ENCODE measurements at regions not wholly inside any gene's neighbourhood (a gene's known extent, or its start where the extent isn't known, plus 50 kb on each side); places are given as distances from the start of the nearest gene placed in this dataset.

DNA sequence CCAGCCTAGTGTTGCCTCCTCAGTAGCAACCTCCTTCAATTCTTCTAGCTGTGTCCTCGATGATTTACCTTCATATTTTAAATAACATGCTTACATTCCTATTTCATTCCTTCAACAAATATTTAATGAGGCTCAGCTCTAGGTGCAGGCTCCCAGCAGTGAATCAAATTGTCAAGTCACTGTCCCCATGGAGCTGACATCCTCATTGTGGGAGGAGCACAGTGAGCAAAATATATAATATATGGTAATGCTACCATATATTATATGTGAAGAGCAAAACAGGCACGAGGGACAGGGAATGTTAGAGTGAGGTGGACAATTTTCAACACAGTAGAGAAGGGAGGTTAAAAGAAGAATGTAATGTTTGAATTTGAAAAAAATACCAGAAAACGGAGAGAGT lies 869.1 kb downstream of the SLC4A3 start:
- no peak for DNase-seq (ENCODE audit: low read depth)

DNA sequence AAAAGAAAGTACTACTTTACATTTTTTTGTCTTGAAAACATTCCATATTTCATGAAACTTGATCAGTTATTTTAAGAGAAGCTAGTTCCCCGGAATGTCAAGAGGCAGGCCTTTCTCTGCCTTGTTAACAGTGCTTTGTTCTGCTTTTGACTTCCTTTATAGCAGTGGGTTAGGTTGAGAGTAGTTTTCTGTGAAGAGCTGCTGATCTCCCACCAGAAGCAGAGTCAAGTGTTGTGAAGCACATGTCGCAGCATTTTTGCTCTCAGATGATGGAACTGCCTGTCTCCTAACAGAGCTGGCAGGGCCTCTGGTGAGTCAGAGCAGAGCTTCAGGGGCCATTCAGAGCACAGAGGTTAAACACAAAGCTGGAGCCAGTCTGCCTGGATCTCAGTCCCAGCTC lies 871.8 kb downstream of the SLC4A3 start:
- no peak for DNase-seq (ENCODE audit: low read depth)

- no peak for DNase-seq (ENCODE audit: low read depth)
Observed at GRCh38 chr2:220502539-220502938, 875.1 kb downstream of the SLC4A3 start.

GRCh38 chr2:220503431-220503830 lies 876.0 kb downstream of the SLC4A3 start:
- DNase-seq (ENCODE audit: low read depth): no peak

- DNase-seq (ENCODE audit: low read depth): no peak
Observed at GRCh38 chr2:220504938-220505503, 877.6 kb downstream of the SLC4A3 start.

- no peak for DNase-seq (ENCODE audit: low read depth)
Observed at GRCh38 chr2:220506466-220506865, 879.0 kb downstream of the SLC4A3 start.

GRCh38 chr2:220509096-220509757 lies 881.8 kb downstream of the SLC4A3 start:
- no peak for DNase-seq (ENCODE audit: low read depth)

GRCh38 chr2:220509966-220510365 lies 882.5 kb downstream of the SLC4A3 start:
- no peak for DNase-seq (ENCODE audit: low read depth)

DNA sequence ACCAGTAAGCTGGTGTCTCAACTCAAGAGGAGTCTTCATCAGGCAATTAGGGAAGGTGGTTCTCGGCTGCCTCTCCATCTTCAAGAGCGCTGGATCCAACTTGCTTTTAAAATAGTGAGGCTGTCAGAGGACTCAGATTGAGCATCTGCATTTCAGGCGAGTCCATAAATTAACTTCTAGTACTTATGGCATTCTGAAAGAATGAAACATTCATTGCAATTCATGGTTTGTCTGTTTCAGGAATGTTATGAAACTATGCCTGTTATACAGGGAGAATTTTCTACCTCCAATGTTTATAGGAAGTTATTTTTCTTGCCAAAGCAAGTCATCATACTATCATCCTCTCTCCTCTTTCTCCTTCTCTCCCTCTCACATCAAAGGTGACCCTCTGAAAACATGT lies 883.2 kb downstream of the SLC4A3 start:
- DNase-seq (ENCODE audit: low read depth): no peak

GRCh38 chr2:220512419-220512818 lies 885.0 kb downstream of the SLC4A3 start:
- DNase-seq (ENCODE audit: low read depth): no peak

GRCh38 chr2:220513573-220514288 lies 886.3 kb downstream of the SLC4A3 start:
- no peak for DNase-seq (ENCODE audit: low read depth)

DNA sequence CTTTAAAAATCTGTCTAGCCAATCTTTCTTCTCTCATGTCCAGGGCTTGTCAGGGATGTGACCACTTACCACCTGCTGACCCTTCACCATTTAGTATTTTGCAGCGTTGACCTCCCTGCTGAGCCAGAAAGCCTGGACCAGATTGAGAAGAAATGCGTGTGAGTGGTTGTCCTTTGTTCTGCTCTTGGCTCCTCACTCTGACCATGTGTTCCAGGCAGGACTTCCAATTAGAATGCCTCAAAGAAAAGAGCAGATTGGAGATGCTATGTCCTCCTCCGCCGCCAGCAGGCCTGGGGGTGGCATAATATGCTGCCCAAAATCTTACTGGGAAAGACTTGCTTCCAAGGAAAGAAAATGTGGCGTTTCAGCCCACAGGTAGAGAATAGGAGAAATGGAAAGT lies 894.1 kb downstream of the SLC4A3 start:
- no peak for DNase-seq (ENCODE audit: low read depth)

DNA sequence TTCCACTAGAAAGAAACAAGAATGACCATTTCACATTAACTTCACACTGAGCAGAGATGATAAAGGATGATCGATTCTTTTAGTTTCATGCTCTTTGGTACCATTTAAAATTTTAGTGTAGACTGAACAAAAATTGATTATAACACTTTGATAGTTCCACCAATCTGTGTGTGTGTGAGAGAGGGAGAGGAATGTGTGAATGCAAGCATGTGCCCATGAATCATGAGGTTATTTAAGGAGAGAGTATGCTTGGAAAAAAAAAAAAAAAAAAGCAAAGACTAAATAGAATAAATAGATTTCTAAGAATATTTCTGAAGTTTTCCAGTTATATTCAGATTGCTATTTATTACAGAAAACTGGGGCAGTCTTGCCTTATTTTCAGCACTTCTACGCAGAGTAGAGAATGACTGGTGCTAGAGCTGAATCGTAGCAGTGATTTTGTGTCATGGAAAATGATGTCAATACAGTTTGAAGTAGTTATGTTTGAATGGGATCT lies 900.8 kb downstream of the SLC4A3 start:
- DNase-seq (ENCODE audit: low read depth): no peak

- DNase-seq (ENCODE audit: low read depth): no peak
Observed at GRCh38 chr2:220531216-220531615, 903.8 kb downstream of the SLC4A3 start.

DNA sequence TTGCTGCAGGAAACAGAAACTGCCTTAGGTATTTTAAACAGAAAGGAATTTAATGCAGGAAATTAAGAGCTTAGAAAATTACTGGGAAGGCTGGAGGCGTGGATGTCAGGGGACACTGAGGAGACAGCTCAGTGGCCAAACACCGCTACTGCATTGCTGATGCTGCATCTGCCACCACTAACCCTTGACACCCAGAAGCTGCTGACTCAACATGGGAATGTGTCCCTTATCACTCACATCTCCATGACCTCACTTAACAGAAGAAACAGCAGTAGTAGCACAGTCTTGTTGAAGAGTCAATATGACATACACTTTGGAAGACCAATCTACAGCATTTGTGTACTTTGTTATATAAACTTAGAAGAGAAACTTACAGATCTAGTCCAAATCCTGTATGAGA lies 906.1 kb downstream of the SLC4A3 start:
- no peak for DNase-seq (ENCODE audit: low read depth)

- no peak for DNase-seq (ENCODE audit: low read depth)
Observed at GRCh38 chr2:220539481-220539880, 912.1 kb downstream of the SLC4A3 start.

DNA sequence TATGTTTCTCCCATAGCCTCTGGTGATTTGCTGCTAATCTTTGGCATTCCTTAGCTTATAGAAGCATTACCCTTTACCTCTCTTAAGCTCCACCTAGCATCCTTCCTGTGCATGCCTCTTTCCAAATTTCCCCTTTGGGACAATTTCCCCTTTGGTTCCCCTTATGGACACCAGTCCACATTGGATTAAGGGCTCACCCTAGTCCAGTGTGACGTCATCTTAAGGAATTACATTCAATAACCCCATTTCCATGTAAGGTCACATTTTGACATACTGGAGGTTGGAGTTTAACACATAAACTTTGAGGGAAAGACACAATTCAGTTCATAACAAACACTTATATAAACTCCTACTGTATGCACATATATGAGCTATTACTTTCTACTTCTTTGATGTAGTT lies 916.6 kb downstream of the SLC4A3 start:
- no peak for DNase-seq (ENCODE audit: low read depth)

DNA sequence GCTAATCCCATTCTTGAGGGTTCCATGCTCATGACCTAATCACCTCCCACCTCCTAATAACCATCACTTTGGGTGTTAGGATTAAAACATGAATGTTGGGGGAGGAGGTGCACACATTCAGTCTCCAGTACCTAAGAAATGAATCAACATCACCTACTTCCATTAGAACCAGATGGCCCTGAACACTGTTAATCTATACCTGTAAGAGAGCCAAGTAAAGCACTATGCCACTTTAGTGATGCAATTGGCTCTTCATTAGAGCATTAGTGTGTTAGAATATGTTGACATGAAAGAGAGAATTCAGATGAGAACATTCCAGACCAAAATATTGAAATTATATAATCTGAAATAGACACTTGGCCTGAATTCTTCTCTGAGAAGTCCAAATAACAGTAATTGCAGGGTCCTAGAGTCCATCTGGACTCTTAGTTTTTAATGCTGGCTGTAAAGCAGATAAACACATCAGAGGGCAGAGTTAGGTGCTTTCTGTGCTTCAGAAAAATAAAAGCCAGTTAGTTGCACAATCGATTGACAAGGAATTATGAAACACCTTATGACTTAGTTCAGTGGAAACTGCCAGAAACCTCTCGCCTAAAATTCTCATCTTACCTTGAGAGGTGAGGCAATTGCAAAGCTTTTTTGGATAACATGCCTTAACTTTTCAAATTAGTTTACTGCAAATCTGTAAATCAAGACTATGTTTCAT lies 923.7 kb downstream of the SLC4A3 start:
- DNase-seq (ENCODE audit: low read depth): no peak

DNA sequence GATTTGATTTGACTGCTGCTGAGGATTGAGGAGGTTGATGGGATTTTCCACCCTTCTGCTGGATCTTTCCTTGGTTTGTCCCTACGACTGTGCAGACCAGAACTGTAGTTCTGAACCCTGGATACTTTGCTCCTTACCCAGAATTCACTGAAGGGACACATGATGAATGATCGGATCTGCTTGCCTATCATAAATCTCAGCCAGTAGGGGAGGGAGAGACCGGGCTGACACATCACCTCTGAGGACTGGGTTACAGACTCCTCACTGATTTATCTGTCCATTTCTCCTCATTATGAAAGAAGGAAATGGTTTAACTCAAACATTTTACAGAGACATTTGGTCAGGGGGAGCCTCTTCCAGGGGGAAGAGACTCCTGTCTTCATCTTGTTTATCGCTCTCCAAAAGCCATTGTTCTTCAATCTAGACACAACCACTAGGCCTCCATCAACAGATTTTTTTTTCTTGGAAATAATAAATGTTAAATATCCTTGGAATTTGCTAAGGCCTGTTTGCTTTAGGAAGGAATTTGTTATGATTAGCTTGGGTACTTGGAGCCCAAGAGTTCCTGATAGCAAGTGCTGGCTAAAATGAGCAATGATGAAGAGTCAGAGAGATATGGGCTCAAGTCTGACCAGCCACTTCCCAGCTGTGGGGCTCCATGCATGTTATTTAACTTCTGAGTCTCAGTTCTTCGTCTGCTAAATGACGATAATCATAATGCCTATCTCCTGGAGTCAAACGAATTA lies 925.5 kb downstream of the SLC4A3 start:
- DNase-seq (ENCODE audit: low read depth): no peak

DNA sequence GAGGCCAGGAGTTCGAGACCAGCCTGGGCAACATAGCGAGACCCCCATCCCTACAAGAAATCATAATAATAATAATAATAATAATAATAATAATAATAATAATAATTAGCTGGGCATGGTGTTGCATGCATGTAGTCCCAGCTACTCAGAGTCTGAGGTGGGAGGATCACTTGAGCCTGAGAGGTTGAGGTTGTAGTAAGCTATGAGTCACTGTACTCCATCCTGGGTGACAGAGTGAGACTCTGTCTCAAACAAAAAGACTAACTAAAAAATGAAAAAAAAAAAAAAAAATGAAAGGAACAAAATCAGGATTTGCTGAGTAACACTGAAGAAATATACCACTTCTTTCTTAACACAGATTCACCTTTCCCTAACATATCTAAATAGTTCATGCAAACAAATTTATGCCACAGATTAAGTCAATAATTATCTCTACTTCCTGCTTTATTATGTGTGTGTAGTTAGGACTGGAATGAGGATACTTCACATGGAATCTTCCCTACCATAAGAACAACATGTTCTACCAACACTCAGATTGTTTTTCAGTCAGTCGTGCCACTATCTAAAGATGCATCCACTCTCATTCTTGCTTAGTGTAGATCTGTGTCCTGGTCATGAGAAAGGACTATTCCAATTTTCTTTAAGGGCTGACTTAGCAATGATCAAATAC lies 928.7 kb downstream of the SLC4A3 start:
- no peak for DNase-seq (ENCODE audit: low read depth)

GRCh38 chr2:220556658-220557057 lies 929.2 kb downstream of the SLC4A3 start:
- DNase-seq (ENCODE audit: low read depth): no peak
